DOHH2 (cell line): ENCODE measurements at regions not wholly inside any gene's neighbourhood (a gene's known extent, or its start where the extent isn't known, plus 50 kb on each side); places are given as distances from the start of the nearest gene placed in this dataset.

Source experiments
- H3F3A ChIP-seq: fragments of 200-600 bp; sonication (generic), shearing (Covaris generic); 2 replicates; pipeline ENCODE4 v1.6.0; 2016; ENCODE audit warnings: antibody characterized with exemption, mild to moderate bottlenecking; ENCODE audit not compliant: control insufficient read depth, insufficient read depth
- H3K27ac ChIP-seq: fragments of 200-600 bp; sonication (generic); 2 replicates; pipeline ENCODE4 v1.5.1; 2014; ENCODE audit warnings: low read depth, mild to moderate bottlenecking, low read length, moderate library complexity
- H3K27me3 ChIP-seq: fragments of 200-600 bp; sonication (generic); 2 replicates; pipeline ENCODE4 v1.6.1; 2014; ENCODE audit warnings: mild to moderate bottlenecking, low read length, mixed read lengths; ENCODE audit not compliant: control insufficient read depth
- H3K36me3 ChIP-seq: fragments of 200-600 bp; sonication (generic); 2 replicates; pipeline ENCODE4 v1.6.1; 2014; ENCODE audit warnings: mild to moderate bottlenecking, low read length, moderate library complexity, mixed read lengths; ENCODE audit not compliant: control insufficient read depth
- H3K4me1 ChIP-seq: fragments of 200-600 bp; sonication (generic); 2 replicates; pipeline ENCODE4 v1.6.1; 2014; ENCODE audit warnings: mild to moderate bottlenecking, low read length, mixed read lengths; ENCODE audit not compliant: control insufficient read depth
- H3K4me2 ChIP-seq: fragments of 200-600 bp; sonication (generic); 2 replicates; pipeline ENCODE4 v1.6.0; 2014; ENCODE audit warnings: mild to moderate bottlenecking, low read length, moderate library complexity
- H3K4me3 ChIP-seq: fragments of 200-600 bp; sonication (generic); 2 replicates; pipeline ENCODE4 v1.5.1; 2014; ENCODE audit warnings: mild to moderate bottlenecking, low read length, mixed read lengths
- H3K79me2 ChIP-seq: fragments of 200-600 bp; sonication (generic); 2 replicates; pipeline ENCODE4 v1.6.1; 2014; ENCODE audit warnings: mild to moderate bottlenecking, low read length, mixed read lengths; ENCODE audit not compliant: control insufficient read depth
- H3K9me2 ChIP-seq: fragments of 200-600 bp; sonication (generic); replicated peaks from 2 replicates; pipeline ENCODE4 v1.6.1; 2014; ENCODE audit warnings: mild to moderate bottlenecking, low read length, mixed read lengths; ENCODE audit not compliant: control insufficient read depth
- H3K9me3 ChIP-seq: fragments of 200-600 bp; sonication (generic); 2 replicates; pipeline ENCODE4 v1.6.1; 2014; ENCODE audit warnings: antibody characterized with exemption, low read length, mixed read lengths; ENCODE audit not compliant: control insufficient read depth, insufficient read depth
- H4K20me1 ChIP-seq: fragments of 200-600 bp; sonication (generic); 2 replicates; pipeline ENCODE4 v1.6.0; 2014; ENCODE audit warnings: low read depth, mild to moderate bottlenecking, antibody characterized with exemption, low read length, moderate library complexity; ENCODE audit not compliant: control insufficient read depth, insufficient read depth
- CTCF ChIP-seq: fragments of 200-600 bp; sonication (generic); IDR thresholded peaks from one replicate; pipeline ENCODE4 v1.5.1; 2014; ENCODE audit warnings: antibody characterized with exemption, mild to moderate bottlenecking, low read depth, low read length; ENCODE audit not compliant: poor library complexity, severe bottlenecking
- EZH2phosphoT487 ChIP-seq: fragments of 200-600 bp; sonication (generic); IDR thresholded peaks from 2 replicates; pipeline ENCODE4 v1.6.1; 2017; ENCODE audit warnings: borderline replicate concordance, mild to moderate bottlenecking, antibody characterized with exemption, low read length, moderate library complexity, mixed read lengths

- Histone ChIP-seq H4K20me1 (no peaks in the 10 kb centered on the region), H3K36me3 (no peaks in the 10 kb centered on the region), H3K9me3 (no peaks in the 10 kb centered on the region), H3K79me2 (no peaks in the 10 kb centered on the region), H3K4me1 (no peaks in the 10 kb centered on the region), H3K4me3 (no peak overlapping the region), H3F3A (no peaks in the 10 kb centered on the region), H3K27ac (no peak overlapping the region), H3K9me2 (no peaks in the 10 kb centered on the region), H3K27me3 (no peaks in the 10 kb centered on the region), H3K4me2 (no peak overlapping the region)
- TF ChIP-seq CTCF (no peak), EZH2phosphoT487 (no peak)
These were observed 298.6 kb upstream of the MEF2C start for GRCh38 chr5:89181546-89181945.

- H3K4me2 ChIP-seq, result no peak overlapping the region
- H3F3A ChIP-seq, result no peaks in the 10 kb centered on the region
- H3K9me2 ChIP-seq, result no peaks in the 10 kb centered on the region
- H3K27ac ChIP-seq, result no peak overlapping the region
- H3K4me1 ChIP-seq, result no peaks in the 10 kb centered on the region
- no peaks in the 10 kb centered on the region for H3K36me3 ChIP-seq
- no peaks in the 10 kb centered on the region for H3K79me2 ChIP-seq
- no peak for TF ChIP-seq EZH2phosphoT487
- no peak for TF ChIP-seq CTCF
- no peaks in the 10 kb centered on the region for H3K9me3 ChIP-seq
- no peak overlapping the region for H3K4me3 ChIP-seq
- H4K20me1 ChIP-seq, result no peaks in the 10 kb centered on the region
- H3K27me3 ChIP-seq, result no peaks in the 10 kb centered on the region
These were observed 296.7 kb upstream of the MEF2C start for GRCh38 chr5:89179731-89180130.

- H3K9me2 ChIP-seq, result no peaks in the 10 kb centered on the region
- no peak for TF ChIP-seq EZH2phosphoT487
- TF ChIP-seq CTCF, result no peak
- H3K9me3 ChIP-seq, result no peaks in the 10 kb centered on the region
- H3K27me3 ChIP-seq, result no peaks in the 10 kb centered on the region
- H3F3A ChIP-seq, result no peaks in the 10 kb centered on the region
- no peaks in the 10 kb centered on the region for H3K4me1 ChIP-seq
- H4K20me1 ChIP-seq, result no peaks in the 10 kb centered on the region
- H3K4me2 ChIP-seq, result no peak overlapping the region
- H3K4me3 ChIP-seq, result no peak overlapping the region
- H3K36me3 ChIP-seq, result no peaks in the 10 kb centered on the region
- no peak overlapping the region for H3K27ac ChIP-seq
- no peaks in the 10 kb centered on the region for H3K79me2 ChIP-seq
These were observed 295.6 kb upstream of the MEF2C start for GRCh38 chr5:89178541-89178940.

GRCh38 chr5:89173528-89173927 is 290.5 kb upstream of the MEF2C start:
- no peak overlapping the region for H3K4me2 ChIP-seq
- TF ChIP-seq EZH2phosphoT487, result no peak
- TF ChIP-seq CTCF, result no peak
- no peaks in the 10 kb centered on the region for H3F3A ChIP-seq
- H3K27ac ChIP-seq, result no peak overlapping the region
- peaks cover 4% of the 10 kb centered on the region; the same call in 1 of the 2 replicates for H3K4me1 ChIP-seq
- no peaks in the 10 kb centered on the region for H3K9me2 ChIP-seq
- H3K4me3 ChIP-seq, result no peak overlapping the region
- no peaks in the 10 kb centered on the region for H3K79me2 ChIP-seq
- no peaks in the 10 kb centered on the region for H4K20me1 ChIP-seq
- H3K27me3 ChIP-seq, result no peaks in the 10 kb centered on the region
- no peaks in the 10 kb centered on the region for H3K36me3 ChIP-seq
- no peaks in the 10 kb centered on the region for H3K9me3 ChIP-seq
